HepG2 (cell line): ENCODE measurements at regions not wholly inside any gene's neighbourhood (a gene's known extent, or its start where the extent isn't known, plus 50 kb on each side); places are given as distances from the start of the nearest gene placed in this dataset.

Source experiments
- ATAC-seq: fragments of 200-7000 bp; cut with Tn5 transposase; 3 replicates; pipeline ENCODE4 v1.9.1; 2020; ENCODE audit warnings: mild to moderate bottlenecking, moderate library complexity
- BruUV-seq: library from RNA; stranded (reverse); fragments of 400-500 nt; replicated peaks from 2 replicates; lab custom pipeline; 2021; lab: Mats Ljungman, UMichigan
- CTCF ChIA-PET: fragments of 300-600 bp; formaldehyde crosslinking; extraction: SDS; loops from one replicate; lab custom pipeline; 2021; ENCODE audit warnings: low total read pairs, inconsistent platforms, low intra/inter-chr PET ratio; lab: Yijun Ruan, JAX
- POLR2A ChIA-PET: fragments of 350-600 bp; sonication (Branson Sonifier 250); formaldehyde crosslinking; loops from one replicate; lab custom pipeline; 2020; ENCODE audit warnings: antibody characterized with exemption, inconsistent platforms; lab: Yijun Ruan, JAX
- DNase-seq: peaks from one replicate; pipeline ENCODE4 v3.0.0-alpha.2; 2015; ENCODE audit warnings: low spot score
- FAIRE-seq: peaks from 3 replicates; lab custom pipeline; 2011; peaks lifted over from hg19 to GRCh38; lab: Jason Lieb, UNC
- H2AFZ ChIP-seq: one replicate; pipeline ENCODE4 v1.6.1; 2011; ENCODE audit warnings: low read length, inconsistent platforms
- H3K27ac ChIP-seq: fragments of 300-600 bp; 3 replicates; pipeline ENCODE4 v1.8.0; 2011; ENCODE audit warnings: mixed run types, mild to moderate bottlenecking, mixed read lengths, low read length, inconsistent platforms; ENCODE audit not compliant: insufficient read depth; ENCODE audit errors: extremely low read length
- H3K27me3 ChIP-seq, 2 experiments: fragments of 200-600 bp in 1 of 2; 2 replicates in 1 of 2; 3 replicates in 1 of 2; pipeline versions ENCODE4 v1.6.0 to v1.8.0; 2011; ENCODE audit warnings: low read length in 2 of 2, mild to moderate bottlenecking in 2 of 2, moderate library complexity in 2 of 2, inconsistent platforms in 1 of 2; ENCODE audit not compliant: insufficient read depth in 2 of 2, control insufficient read depth in 1 of 2
- H3K36me3 ChIP-seq, 2 experiments: fragments of 200-600 bp in 1 of 2; replicated peaks in 1 of 2; 2 replicates in 1 of 2; 3 replicates in 1 of 2; pipeline versions ENCODE4 v1.5.1 to v1.8.0; 2011; ENCODE audit warnings: low read length in 2 of 2, inconsistent platforms in 1 of 2; ENCODE audit not compliant: insufficient read depth in 2 of 2, control insufficient read depth in 1 of 2
- H3K4me1 ChIP-seq: 2 replicates; pipeline ENCODE4 v1.5.1; 2012; ENCODE audit warnings: low read length, inconsistent platforms; ENCODE audit not compliant: insufficient read depth
- H3K4me2 ChIP-seq: 2 replicates; pipeline ENCODE4 v1.6.0; 2011; ENCODE audit warnings: low read depth, low read length, inconsistent platforms
- H3K4me3 ChIP-seq, 3 experiments: fragments of 200-600 bp in 1 of 3; sonication (generic), shearing (Covaris generic) in 1 of 3; replicated peaks in 1 of 3; 2 replicates each; pipeline ENCODE4 v1.5.1; 2011 to 2016; ENCODE audit warnings: low read length in 3 of 3, inconsistent platforms in 2 of 3, low read depth in 2 of 3, mild to moderate bottlenecking in 2 of 3, control low read depth in 1 of 3, mixed read lengths in 1 of 3; ENCODE audit not compliant: insufficient read depth in 1 of 3
- H3K79me2 ChIP-seq: one replicate; pipeline ENCODE4 v1.6.1; 2011; ENCODE audit warnings: low read length, inconsistent platforms; ENCODE audit not compliant: insufficient read depth
- H3K9ac ChIP-seq: 2 replicates; pipeline ENCODE4 v1.6.0; 2011; ENCODE audit warnings: mild to moderate bottlenecking, low read depth, low read length, inconsistent platforms; ENCODE audit not compliant: insufficient read depth
- H3K9me3 ChIP-seq: 2 replicates; pipeline ENCODE4 v1.5.1; 2012; ENCODE audit warnings: mild to moderate bottlenecking, low read length
- H4K20me1 ChIP-seq: 2 replicates; pipeline ENCODE4 v1.6.0; 2011; ENCODE audit warnings: inconsistent platforms, mild to moderate bottlenecking, low read length, moderate library complexity; ENCODE audit not compliant: insufficient read depth
- ATF6 ChIP-seq: sonication (generic); formaldehyde crosslinking; conservative IDR thresholded peaks from 2 replicates; pipeline ENCODE4 v1.4.0; 2020; ENCODE audit warnings: missing genetic modification reagents
- HNRNPUL1 ChIP-seq: fragments of 200-400 bp; formaldehyde crosslinking; IDR thresholded peaks from 2 replicates; pipeline ENCODE4 v1.6.1; 2017; ENCODE audit warnings: low read depth, mild to moderate bottlenecking, low read length, moderate library complexity
- MED8 ChIP-seq: sonication (generic); formaldehyde crosslinking; IDR thresholded peaks from 2 replicates; pipeline ENCODE4 v1.8.1; 2023; ENCODE audit warnings: mild to moderate bottlenecking, missing genetic modification reagents; ENCODE audit not compliant: insufficient replicate concordance
- MNT ChIP-seq: fragments of 450-650 bp; IDR thresholded peaks from 2 replicates; pipeline ENCODE4 v1.6.1; 2016
- PRDM10 ChIP-seq: sonication (generic); formaldehyde crosslinking; IDR thresholded peaks from 2 replicates; pipeline ENCODE4 v1.4.0; 2020; ENCODE audit warnings: low read depth, missing genetic modification reagents
- SMARCE1 ChIP-seq: fragments of 450-650 bp; IDR thresholded peaks from 2 replicates; pipeline ENCODE4 v1.6.1; 2017; ENCODE audit warnings: borderline replicate concordance
- SRF ChIP-seq: IDR thresholded peaks from 2 replicates; pipeline ENCODE4 v1.6.1; 2011; ENCODE audit warnings: mild to moderate bottlenecking, low read depth, low read length, moderate library complexity
- ZFP41 ChIP-seq: sonication (generic); formaldehyde crosslinking; IDR thresholded peaks from 2 replicates; pipeline ENCODE4 v1.4.0; 2020; ENCODE audit warnings: mild to moderate bottlenecking, missing genetic modification reagents, borderline replicate concordance
- ZIK1 ChIP-seq: sonication (generic); formaldehyde crosslinking; IDR thresholded peaks from 2 replicates; pipeline ENCODE4 v1.5.0; 2020; ENCODE audit warnings: mild to moderate bottlenecking, low read depth, missing genetic modification reagents, borderline replicate concordance
- ZNF780A ChIP-seq: sonication (generic); formaldehyde crosslinking; IDR thresholded peaks from 2 replicates; pipeline ENCODE4 v1.8.0; 2022; ENCODE audit warnings: mild to moderate bottlenecking, missing genetic modification reagents, moderate library complexity
- ZNF83 ChIP-seq: sonication (generic); formaldehyde crosslinking; IDR thresholded peaks from 2 replicates; pipeline ENCODE4 v1.4.0; 2020; ENCODE audit warnings: missing genetic modification reagents, mild to moderate bottlenecking, borderline replicate concordance
- WGBS: methylation state at CpG from one replicate; pipeline ENCODE4 v1.1.6; 2017; ENCODE audit warnings: low lambda C conversion rate; 5-methylcytosine and 5-hydroxymethylcytosine counted together
- in situ Hi-C: cut with HindIII; loops from 2 replicates; pipeline ENCODE4 v1.10.0; 2017; ENCODE audit warnings: low pct_unique_long_range_greater_than_20kb; ENCODE audit not compliant: extremely low pct_ligation_motif_present
- intact Hi-C: fragments of 100-400 bp; cut with micrococcal nuclease; formaldehyde crosslinking; loops from one replicate; pipeline ENCODE4 v1.10.0; 2022; ENCODE audit not compliant: unreplicated experiment

GRCh38 chr1:195637539-195637938 lies 970.7 kb downstream of the KCNT2 start:
- H2AFZ ChIP-seq, result no peak overlapping the region
- no peaks in the 10 kb centered on the region for H3K4me1 ChIP-seq
- no peaks in the 10 kb centered on the region for H3K27me3 ChIP-seq
- WGBS, result 0% methylated on average over 5 of the region's 5 CpGs
- CTCF ChIA-PET, result no interaction called here
- POLR2A ChIA-PET, result no interaction called here
- H4K20me1 ChIP-seq, result no peaks in the 10 kb centered on the region
- intact Hi-C loops, result no loop called here
- H3K4me2 ChIP-seq, result no peak overlapping the region
- no peaks in the 10 kb centered on the region for H3K36me3 ChIP-seq
- DNase-seq (no peak), ATAC-seq (no peak), FAIRE-seq (no peak)
- no peaks in the 10 kb centered on the region for H3K9me3 ChIP-seq
- TF ChIP-seq ZIK1 (no peak), MED8 (CRISPR knock-in tag) (no peak), ZNF780A (CRISPR knock-in tag) (no peak), HNRNPUL1 (no peak), ZFP41 (CRISPR knock-in tag) (no peak), ATF6 (CRISPR knock-in tag) (no peak), SRF (no peak), ZNF83 (CRISPR knock-in tag) (no peak), SMARCE1 (no peak), MNT (no peak), PRDM10 (CRISPR knock-in tag) (no peak)
- no peak overlapping the region for H3K4me3 ChIP-seq
- H3K79me2 ChIP-seq, result no peaks in the 10 kb centered on the region
- no peak overlapping the region for H3K9ac ChIP-seq
- no peak overlapping the region for H3K27ac ChIP-seq
- no TSS peak for BruUV-seq
- in situ Hi-C loops, result no loop called here
